ENCODE measurements at regions not wholly inside any gene's neighbourhood (a gene's known extent, or its start where the extent isn't known, plus 50 kb on each side); places are given as distances from the start of the nearest gene placed in this dataset.

DNA sequence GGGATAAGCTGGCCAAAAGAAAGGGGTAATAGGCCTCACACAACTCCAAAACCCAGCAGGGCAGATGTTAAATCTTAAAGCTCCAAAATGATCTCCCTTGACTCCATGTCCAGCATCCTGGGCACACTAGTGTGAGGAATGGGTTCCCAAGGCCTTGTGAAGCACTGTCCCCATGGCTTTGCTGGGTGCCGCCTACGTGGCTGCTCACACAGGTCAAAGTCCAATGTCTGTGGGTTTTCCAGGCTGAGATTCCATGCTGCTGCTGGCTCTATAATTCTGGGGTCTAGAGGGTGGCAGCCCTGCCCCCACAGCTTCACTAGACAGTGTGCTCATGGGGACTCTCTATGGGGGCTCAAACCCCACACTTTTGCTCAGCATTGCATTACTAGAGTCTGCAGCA, 145.3 kb upstream of the GRIN2B start:
- Histone ChIP-seq H3K9me3 (no peaks in the 10 kb centered on the region), H3K4me1 (no peaks in the 10 kb centered on the region), H3K36me3 (no peaks in the 10 kb centered on the region), H3K27ac (no peak overlapping the region), H3K27me3 (no peaks in the 10 kb centered on the region), H3K4me3 (no peak overlapping the region)
- intact Hi-C loops (cut with DNase I): no loop called here
- TF ChIP-seq, protein P1, sequence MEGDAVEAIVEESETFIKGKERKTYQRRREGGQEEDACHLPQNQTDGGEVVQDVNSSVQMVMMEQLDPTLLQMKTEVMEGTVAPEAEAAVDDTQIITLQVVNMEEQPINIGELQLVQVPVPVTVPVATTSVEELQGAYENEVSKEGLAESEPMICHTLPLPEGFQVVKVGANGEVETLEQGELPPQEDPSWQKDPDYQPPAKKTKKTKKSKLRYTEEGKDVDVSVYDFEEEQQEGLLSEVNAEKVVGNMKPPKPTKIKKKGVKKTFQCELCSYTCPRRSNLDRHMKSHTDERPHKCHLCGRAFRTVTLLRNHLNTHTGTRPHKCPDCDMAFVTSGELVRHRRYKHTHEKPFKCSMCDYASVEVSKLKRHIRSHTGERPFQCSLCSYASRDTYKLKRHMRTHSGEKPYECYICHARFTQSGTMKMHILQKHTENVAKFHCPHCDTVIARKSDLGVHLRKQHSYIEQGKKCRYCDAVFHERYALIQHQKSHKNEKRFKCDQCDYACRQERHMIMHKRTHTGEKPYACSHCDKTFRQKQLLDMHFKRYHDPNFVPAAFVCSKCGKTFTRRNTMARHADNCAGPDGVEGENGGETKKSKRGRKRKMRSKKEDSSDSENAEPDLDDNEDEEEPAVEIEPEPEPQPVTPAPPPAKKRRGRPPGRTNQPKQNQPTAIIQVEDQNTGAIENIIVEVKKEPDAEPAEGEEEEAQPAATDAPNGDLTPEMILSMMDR (IDR thresholded peaks at IDR 0.05): no peak
- no peak for DNase-seq
- ATAC-seq: no peak

DNA sequence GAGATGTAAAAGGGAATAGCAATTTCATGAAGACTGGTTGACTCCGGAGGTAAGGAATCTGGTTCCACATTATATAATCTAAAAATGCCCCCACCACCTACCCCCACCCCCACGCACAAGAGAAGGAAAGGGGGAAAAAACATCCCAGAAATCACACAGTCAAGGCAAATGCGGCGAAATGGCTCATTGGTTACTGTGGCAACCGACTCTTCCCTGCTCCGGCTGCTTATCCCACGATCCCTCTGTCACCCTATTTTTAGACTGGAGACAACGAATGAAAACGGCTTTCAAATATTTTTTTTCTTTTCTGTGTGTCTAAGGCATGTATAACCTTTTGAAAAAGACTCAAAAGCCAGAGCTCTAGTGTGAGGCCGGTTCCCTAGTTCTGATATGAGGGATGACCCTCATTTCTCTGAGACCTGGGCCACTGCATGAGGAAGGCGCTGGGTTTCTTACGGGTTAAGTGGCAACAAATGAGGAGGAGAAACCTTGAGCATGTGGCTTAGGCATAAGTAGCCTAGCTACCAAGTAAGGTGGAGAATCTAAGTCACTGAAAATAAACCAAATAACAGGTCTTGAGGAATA, 148.3 kb upstream of the GRIN2B start:
- Histone ChIP-seq H3K4me1 (no peaks in the 10 kb centered on the region), H3K9me3 (no peaks in the 10 kb centered on the region), H3K4me3 (no peak overlapping the region), H3K27ac (no peak overlapping the region), H3K36me3 (no peaks in the 10 kb centered on the region), H3K27me3 (no peaks in the 10 kb centered on the region)
- ATAC-seq: no peak
- intact Hi-C loops (cut with DNase I): no loop called here
- no peak for DNase-seq
- TF ChIP-seq, protein P1 (IDR thresholded peaks at IDR 0.05): no peak

DNA sequence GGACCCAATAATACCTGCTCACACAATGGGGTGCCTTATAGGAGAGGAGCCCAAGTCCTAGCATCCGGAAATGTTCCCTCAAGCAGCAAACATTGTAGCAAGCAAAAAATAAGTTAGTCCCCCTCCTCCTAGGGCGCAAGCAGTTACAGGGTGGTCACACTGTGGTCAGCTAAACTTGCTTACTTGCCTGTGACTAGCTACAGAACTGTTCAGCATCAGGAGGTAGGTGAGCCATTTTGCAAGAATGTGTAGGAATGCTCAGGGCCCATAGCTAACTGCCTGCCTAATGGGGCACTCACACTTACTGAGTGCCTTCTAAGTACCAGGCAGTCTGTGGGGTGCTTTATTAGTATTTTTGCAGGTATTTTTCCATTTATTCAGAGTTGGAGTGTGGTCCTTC, 154.6 kb upstream of the GRIN2B start:
- intact Hi-C loops (cut with DNase I): no loop called here
- no peak for ATAC-seq

DNA sequence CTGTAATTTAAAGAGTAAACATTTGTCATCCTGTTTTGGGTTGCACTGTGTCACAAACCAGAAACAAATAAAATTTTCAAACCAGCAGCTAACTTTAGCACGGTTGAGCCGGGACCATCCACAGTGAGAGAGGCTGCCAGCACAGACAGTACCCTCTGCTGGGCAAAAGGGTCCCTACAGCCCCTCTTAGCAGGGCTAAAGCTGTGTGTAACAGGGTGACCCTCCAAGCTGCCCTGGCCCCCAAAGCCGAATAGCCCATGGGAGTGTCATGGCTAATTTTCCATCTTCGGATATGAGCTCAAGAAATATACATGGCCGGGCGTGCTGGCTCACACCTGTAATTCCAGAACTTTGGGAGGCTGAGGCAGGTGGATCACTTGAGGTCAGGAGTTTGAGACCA, 157.1 kb upstream of the GRIN2B start:
- DNase-seq (no peak), ATAC-seq (no peak)
- Histone ChIP-seq H3K4me1 (no peaks in the 10 kb centered on the region), H3K27ac (no peak overlapping the region), H3K27me3 (peaks cover 8% of the 10 kb centered on the region), H3K36me3 (no peaks in the 10 kb centered on the region), H3K9me3 (no peaks in the 10 kb centered on the region), H3K4me3 (no peak overlapping the region)
- intact Hi-C loops (cut with DNase I): no loop called here
- TF ChIP-seq, protein P1 (IDR thresholded peaks at IDR 0.05): no peak

More for the DNA sequence above, 154.6 kb upstream of the GRIN2B start:
- TF ChIP-seq, protein P1 (IDR thresholded peaks at IDR 0.05): no peak
- no peaks in the 10 kb centered on the region for H3K27me3 ChIP-seq
- no peak overlapping the region for H3K4me3 ChIP-seq
- H3K4me1 ChIP-seq: no peaks in the 10 kb centered on the region
- no peak overlapping the region for H3K27ac ChIP-seq
- no peaks in the 10 kb centered on the region for H3K36me3 ChIP-seq
- DNase-seq: no peak
- no peaks in the 10 kb centered on the region for H3K9me3 ChIP-seq

DNA sequence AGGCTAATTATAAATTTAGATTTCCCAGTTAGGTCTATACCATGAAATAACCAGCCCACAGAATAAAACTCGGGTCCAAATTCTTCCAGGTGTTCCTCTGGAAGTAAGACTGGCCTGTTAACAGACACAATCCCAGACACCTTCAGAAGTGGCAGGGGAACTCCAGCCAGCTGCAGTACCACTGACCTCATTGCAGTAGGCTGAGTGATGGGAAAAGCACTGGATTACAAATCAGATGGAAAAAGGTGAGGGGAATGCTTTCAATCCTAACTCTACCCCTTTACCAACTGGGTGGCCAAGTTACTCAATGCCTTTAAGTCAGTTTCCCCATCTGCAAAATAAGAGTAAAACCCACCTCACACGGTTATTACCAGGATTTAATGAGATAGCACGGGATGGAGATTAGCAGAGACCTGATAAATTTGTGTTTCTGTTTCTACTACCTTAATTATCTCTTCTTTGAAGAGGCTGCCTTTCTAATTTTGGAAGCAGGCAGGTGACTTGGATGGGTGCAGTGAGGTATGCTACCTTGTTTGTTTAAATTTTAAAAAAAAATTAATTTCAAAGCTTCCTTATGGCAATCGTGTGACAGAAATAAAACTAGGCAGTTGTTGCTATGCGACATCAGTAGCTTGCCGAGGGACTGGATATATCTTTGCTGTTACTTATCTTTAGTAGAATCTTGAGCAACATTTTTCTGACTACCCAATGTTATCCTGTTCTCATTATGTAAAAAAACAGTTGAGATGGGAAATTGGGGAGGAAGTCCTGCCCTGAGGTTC, 167.3 kb upstream of the GRIN2B start:
- no peak for DNase-seq

More for the DNA sequence above, 167.3 kb upstream of the GRIN2B start:
- ATAC-seq: no peak
- no peaks in the 10 kb centered on the region for H3K36me3 ChIP-seq
- H3K27me3 ChIP-seq: no peaks in the 10 kb centered on the region
- no peaks in the 10 kb centered on the region for H3K9me3 ChIP-seq
- TF ChIP-seq, protein P1 (IDR thresholded peaks at IDR 0.05): no peak
- intact Hi-C loops (cut with DNase I): no loop called here
- no peak overlapping the region for H3K4me3 ChIP-seq
- H3K4me1 ChIP-seq: no peaks in the 10 kb centered on the region
- H3K27ac ChIP-seq: no peak overlapping the region
